GM21786 (cell line): ENCODE measurements at regions not wholly inside any gene's neighbourhood (a gene's known extent, or its start where the extent isn't known, plus 50 kb on each side); places are given as distances from the start of the nearest gene placed in this dataset.

Experiments
- ATAC-seq: cut with Tn5 transposase; IDR thresholded peaks from one replicate; pipeline ENCODE4 v1.9.1; 2021; ENCODE audit not compliant: unreplicated experiment

DNA sequence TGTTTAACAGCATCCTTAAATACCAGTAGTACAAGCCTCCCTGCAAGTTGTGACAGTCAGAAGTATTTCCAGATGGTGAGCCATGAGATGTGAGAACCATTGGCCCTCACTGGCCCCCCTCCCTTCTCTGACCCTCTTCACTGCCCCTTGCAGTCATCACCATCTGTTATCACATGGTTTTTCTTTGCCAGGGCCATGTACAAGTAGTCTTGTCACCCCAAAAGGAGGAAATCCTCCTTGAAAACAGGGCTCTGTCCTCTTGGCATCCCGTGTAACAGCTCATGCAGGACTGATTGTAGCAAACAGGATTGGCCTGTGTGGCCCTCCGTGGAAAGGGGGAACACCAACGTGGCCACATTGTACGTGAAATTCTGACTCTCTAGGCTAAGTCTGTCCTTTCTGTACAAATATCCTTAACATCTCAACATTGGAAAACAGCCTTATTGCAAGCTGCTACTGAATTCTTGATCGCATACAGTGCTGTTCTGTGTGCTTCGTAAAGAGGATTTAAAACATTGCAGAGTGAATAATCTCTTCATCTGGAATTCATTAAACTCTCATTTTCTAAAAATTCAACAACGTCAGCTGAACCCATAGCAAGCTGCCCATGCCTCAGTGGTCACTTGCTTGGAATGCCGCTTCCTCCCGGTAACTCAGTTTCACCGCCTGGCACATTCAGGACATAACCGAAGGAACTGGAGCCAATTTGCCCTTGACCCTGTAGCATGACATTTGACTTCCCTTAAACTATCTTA, 171.7 kb downstream of the ATPSCKMT start:
- ATAC-seq: no peak

DNA sequence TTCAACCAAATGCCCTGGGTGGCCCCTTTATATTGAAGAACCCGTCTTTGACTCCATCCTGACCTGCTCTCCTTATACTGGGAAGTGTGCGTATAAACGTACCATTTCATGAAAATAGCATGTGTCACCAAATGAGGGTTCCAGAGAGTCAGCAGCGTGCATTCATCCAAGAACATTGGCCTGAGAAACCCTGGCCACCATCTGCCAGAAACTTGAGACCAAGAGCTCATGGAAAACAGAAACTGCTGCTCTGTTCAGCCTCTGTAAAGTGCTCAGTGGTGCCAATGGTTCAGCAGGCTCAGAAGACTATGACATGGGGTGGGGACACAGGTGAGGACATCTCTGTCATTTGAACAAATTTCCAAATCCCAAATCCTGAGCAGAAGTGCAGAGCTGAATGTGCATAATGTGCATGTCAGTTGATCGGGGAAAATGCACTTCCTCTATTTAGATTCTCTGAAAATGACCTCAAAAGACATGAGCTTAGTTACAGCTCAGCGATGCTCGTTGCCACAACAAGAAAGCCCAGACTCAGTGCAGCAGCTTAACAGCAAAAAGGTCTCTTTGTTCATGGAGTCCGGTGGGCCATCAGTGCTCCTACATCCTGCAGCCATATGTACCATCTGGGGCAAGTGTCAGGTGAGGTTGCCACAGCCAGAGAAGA, 176.1 kb downstream of the ATPSCKMT start:
- ATAC-seq: no peak

DNA sequence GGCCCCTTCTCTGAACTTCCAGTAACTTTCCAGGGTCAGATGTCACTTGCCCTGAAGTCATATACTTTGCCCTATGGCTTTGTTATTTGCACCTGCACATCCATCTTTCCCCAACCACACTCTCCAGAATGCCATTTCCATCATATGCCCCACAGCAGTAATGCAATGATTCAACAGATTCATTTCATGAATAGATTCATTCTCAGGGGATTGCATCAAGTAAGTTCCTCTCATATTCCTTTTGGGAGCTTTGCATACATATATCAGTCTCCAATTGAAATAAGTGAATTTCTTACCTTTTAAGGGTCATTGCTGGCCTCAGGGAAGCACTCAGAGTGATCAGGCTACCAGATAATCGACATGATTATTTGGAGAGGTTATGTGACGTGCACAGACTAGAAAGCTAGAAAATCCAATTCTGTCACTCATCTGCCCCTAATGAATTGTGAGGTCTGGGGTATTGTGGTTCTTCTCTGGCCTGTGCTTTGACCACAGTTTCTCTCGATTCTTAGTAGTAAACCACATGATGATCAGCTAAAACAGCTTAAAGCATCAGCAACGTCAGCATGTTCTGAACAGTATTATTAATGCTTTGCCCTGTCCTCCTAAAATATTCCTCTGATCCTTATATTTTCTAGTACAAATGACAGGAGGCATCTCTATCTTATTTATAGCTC, 179.9 kb downstream of the ATPSCKMT start:
- ATAC-seq: no peak

DNA sequence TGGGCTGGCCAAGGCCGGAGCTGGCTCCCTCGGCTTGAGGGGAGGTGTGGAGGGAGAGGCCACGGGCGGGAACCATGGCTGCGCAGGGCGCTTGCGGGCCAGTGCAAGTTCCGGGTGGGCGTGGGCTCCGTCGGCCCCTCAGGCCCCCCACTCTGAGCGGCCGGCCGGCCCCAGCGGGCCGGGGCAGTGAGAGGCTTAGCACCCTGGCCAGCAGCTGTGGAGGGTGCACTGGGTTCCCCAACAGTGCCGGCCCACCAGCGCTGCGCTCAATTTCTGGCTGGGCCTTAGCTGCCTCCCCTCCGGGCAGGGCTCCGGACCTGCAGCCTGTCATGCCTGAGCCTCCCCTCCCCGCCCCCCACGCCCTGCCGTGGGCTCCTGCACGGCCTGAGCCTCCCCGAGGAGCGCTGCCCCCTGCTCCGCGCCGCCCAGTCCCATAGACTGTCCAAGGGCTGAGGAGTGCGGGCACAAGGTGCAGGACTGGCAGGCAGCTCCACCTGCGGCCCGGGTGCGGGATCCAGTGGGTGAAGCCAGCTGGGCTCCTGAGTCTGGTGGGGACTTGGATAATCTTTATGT, 184.2 kb downstream of the ATPSCKMT start:
- ATAC-seq: no peak

DNA sequence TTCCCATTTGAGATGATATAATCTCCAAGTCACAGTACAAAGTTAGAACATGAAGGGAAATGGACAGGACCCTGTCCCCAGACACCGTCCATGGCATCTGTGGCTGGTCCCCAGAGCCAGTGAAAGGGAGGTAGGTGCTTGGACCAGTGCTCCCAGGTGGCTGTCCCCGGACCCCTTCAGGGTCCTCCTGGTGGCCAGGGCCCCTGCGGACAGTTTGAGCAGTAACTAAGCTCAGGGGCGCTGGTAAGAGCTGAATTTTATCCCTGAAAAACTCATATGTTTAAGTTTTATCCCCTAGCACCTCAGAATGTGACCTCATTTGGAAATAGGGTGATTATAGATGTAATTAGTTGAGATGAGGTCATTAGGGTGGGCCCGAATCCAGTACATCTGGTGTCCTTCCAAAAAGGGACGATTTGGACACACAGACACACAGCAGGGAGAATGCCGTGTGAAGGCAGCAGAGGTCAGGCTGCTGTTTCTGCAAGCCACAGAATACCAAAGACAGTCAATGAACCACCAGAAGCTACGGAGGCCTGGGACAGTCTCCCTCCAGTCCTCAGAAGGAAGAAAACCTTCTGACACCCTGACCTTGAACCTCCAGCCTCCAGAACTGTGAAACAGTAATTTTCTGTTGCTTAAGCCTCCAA, 185.0 kb downstream of the ATPSCKMT start:
- no peak for ATAC-seq

DNA sequence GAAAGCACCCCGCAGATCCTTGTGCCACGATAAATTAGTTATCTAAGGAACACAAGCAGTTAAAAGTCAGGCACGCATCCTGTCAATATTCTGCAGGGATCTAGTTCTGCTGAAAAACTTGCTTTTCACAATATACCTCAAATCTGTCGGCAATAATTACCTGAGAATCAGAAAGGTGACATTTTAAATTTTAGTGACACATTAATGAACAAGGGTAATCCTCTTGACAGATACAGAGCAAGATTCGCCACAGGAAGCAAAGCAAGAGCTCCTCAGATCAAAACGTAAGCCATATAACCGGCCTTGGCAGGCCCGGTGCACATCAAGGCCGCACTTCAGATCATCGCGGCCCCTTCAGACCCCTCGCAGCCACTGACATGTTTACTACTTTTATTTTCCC, 185.7 kb downstream of the ATPSCKMT start:
- no peak for ATAC-seq

DNA sequence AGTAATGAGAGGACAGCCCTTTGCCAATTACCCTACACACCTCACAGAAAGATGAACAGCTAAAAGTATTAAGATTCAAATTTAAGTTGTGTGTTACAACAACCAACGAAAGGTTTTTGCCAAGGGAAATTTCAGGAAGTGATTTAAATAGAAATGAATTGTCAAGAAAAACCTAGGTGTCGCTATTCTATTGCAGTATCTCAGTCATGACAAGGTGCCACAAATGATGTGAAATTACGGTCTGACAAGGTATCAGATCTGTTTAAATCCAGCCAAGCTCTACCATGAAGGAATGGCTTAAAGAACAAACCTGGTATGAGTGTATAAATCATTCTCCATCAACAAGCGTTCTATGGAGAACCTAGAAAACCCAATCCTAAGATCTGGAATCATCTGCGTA, 189.7 kb downstream of the ATPSCKMT start:
- ATAC-seq: no peak

DNA sequence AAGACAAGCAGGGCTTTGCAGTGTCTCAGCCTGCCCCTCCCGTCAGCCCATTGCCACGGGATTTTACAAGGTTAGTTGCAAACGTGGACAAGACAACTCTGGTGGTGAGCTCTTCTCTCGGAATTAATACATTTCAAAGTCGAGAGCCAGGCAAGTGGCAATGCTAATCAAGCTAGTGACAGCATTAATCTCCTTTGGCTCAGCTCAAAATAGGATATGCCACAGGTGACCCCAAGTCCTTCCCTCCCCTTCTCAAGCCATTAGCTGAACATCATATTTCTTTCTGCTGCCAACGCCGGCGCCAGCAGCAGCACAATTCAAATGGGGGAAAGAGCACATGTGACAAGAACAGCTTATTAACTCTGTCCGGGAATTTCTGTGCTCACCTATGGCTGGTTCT, 190.1 kb downstream of the ATPSCKMT start:
- ATAC-seq: no peak

DNA sequence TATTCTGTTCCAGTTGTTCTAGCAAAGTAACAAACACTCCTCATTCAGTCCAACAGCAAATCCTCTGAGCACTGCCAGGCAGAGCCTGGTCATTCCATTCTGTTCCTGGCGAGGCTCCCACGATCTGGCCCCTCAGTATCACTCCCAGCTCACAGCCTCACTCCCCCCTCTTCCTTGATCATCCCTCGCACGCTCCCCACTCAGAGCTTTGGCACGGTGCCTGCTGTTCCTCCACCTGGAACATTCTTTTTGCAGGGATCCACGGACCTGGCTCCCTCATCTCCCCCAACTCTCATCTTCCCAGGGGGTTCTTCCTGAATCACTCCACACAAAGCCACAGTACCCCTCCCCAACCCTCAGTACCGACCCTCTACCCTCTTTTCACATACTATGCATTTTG, 192.3 kb downstream of the ATPSCKMT start:
- ATAC-seq: no peak

DNA sequence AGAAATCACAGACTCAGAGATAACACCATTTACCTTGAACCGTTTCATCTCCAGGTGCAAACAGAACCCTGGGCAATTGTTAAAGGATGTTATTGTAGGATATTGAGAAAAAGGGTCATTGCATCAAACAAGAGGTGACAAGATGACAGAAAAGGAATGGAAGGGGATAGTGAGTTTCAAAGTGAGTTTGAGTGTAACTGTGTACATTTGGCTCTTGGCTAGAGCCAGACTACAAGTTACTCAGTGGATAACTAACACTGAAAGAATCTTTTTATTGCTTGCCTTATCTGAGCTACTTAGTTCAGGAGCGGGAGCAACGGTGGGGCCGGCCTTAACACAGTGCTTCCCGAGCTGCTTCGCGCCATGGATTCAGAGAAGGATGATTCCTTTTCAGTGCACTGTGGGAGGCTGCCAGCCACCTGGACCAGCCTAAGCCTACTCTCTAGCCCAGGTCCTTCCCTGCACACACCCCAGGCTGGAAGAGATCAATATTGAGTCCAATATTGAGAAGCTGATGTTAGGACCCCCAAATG, 193.4 kb downstream of the ATPSCKMT start:
- ATAC-seq: no peak

DNA sequence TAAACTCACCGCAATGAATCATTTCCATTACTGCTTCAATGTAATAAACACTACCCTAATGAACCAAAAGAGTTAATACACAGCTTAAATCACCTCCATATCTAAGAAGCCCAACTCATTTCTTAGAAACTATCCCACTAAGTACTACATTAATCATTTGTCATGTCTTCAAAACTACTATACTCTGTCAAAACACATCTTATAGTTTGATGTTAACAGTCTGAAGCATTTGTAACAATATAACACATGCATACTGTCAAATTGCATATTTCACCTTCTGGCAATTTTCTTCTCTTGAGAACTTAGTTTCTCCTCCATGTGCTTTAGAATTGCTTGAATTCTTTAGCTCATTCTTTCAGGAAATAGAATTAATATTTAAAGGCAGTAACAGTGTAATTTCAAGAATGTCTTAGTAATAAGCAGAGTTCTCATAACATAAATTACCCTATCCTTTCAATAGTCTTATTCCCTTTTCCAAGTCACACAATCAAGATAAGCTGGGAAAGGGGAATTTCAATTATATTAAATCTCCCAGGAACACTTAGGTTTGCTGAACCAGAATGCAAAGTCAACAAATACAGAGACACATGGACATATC, 199.7 kb downstream of the ATPSCKMT start:
- no peak for ATAC-seq

DNA sequence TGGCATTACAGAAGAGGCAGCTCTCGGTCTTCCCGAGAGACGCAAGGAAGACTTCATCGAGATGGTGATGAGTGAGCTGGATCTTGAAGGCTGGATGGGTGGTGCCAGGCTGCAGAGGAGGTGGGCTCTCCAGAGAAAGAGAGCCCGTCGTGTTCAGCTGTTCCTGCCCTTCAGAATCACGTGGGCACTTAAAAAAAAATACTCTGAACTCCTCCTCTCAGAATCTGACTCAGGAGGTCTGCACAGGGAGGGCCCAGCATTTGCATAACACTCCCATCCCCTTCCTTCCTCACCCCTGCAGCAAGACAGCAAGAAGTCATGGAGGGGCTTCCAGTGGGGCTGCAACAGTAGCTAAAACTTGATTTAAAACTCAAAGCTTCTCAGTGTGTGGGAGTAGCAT, 203.0 kb downstream of the ATPSCKMT start:
- no peak for ATAC-seq

DNA sequence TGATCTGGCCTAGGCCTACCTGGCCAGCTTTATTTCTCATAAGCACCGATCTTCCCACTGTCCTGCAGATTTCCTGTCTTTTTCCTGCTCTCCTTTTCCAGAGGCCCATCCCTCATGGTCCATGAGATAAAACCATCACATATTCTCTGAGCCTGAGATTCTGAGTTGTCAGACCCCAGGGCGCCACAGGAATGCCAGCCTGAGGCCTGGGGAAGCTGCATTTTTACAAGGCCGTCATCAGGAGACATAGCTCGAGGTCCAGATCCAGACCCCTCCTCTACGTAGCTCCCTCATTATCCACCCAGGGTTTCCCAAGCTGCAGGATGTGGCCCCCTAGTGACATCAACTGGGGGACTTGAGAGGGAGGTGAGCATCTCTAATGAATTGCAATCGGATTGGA, 204.3 kb downstream of the ATPSCKMT start:
- no peak for ATAC-seq

DNA sequence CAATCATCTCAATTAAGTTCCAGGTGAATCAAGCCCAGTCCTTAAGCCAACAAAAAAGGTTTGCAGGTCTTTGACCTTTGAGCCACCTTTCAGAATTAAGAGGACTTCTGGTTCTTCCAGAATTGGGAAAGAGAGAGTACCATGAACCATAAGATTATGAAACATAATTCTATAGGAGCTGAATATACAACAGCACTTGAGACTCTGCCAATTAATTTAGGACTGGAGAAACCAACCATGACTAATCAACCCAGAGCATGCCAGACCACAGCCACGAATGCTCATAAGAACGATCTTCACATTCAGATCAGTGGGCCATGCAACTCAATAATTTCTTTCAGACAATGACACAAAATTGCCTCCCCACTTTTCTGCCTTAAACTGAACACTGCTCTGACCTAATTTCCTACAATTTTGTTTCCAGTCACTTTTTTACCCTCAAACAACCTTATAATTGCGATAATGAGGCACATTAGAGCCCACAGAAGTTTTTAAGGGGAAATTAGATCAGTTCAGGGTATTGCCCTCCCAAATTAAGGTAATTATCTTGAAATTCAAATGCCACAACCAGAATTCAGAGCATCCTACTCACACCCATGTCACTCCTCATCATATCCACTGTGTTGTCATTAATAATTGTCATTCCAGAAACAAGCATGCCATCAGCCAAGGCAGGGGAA, 213.4 kb downstream of the ATPSCKMT start:
- ATAC-seq: no peak

DNA sequence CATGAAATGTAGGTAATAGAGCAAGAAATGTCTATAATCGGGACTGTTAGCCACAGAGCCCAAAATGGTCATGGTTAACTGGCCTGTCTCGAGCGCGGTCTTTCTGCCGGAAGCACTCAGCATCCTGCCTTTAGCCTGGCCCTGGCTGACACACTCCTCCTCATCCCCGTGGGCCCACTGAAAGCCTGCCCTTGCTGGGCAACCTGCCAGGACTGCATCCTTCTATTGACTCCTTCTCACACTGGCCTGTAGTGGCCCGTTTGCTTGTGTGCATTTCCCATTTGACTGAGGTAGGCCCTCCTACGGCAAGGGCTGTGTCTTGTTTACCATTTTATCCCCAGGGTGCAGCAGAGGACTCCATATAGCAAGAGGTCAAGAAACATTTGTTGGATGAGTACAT, 215.7 kb downstream of the ATPSCKMT start:
- no peak for ATAC-seq

DNA sequence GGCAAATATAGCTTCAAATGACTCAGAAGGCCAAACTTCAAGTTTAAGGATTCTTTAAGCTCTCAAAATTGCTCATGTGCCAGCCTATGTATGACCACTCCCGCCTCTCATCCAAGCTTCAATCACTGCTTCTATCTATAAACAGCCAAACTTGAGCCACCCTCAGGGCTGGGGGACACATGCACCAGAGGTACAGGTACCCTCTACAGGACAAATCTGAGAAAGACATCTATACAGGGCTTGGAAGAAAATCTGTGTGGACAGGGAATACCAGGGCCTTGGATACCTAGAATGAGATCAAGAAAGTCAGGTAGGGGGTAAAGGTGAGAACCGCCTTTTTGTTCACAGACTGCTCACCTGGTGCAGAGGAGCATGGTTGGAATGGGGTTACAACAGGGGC, 217.9 kb downstream of the ATPSCKMT start:
- ATAC-seq: no peak

DNA sequence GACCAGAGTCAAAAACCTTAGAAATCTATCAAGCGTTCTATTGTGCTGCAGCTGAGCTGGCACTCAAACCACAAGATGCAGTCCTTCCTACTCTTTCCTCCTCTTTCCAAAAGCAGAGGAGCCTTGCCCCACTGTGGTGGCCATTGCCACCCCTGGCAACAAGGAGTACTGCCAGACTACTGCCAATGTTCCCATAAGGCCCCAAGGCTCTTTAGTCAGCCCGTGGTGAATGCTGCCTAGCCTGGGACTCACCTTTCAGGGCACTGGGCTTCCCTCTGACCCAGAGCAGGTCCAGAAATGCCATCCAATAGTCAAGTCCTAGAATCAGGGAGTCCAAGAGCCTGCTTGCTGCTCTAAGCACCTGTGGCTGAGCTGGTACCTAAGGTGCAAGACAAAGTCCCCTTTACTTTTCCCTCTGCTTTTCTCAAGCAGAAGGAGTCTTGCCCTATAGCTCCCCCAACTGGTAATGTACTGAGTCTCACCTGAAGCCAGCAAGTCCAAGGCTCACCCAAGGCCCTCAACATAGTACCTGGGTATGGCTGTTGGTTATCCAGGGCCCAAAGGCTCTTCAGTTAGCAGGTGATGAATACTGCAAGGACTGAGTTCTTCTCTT, 219.4 kb downstream of the ATPSCKMT start:
- ATAC-seq: no peak

DNA sequence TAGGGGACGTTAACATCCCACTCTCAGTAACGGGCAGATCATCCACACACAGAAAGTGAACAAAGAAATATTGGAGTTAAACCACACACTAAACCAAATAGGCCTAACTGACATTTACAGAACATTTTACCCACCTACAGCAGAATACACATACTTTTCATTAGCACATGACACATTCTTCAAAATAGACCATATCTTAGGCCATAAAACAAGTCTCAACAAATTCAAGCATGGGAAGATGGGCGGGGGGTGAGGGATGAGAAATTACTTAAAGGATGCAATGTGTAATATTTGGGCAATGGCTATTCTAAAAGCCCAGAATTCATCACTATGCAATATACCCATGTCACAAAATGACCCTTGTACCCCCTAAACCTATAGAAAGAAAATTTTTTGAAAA, 226.2 kb downstream of the ATPSCKMT start:
- ATAC-seq: no peak

DNA sequence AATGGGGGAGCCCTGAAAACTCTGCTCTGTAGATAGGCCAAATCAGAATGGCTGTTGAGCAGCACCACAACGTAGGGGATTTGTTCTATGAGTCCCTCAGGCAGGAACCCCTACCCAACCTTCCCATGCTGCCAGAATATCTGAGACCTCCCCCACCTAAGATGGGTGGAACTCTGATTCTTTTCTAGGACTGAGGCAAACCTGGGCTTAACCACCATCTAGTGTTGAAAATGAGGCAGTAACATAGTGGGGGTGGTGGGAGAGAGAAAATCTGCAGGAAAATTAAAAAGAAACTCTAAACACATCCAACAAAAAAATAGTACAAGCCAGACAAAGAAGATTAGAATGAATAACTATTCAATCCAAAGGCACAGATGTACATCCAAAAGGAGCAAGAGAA, 228.4 kb downstream of the ATPSCKMT start:
- no peak for ATAC-seq

DNA sequence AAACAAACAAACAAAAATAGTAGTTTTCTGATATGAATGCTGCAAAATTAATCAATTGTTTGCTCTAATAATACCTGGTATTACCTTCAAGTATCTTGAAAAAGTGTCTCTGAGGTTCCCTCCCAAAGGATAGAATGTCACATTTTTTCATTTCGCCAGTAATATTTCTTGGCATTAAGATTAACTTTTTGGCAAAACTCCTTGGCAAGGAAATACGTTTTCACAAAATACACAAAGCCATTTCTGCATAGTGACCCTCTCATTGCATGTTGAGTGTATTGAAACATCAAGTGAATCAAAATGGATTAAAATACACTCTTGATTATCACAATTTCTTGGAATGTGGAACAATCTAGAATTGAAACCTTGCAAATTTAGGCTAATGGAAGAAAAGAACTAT, 230.5 kb downstream of the ATPSCKMT start:
- ATAC-seq: no peak
